ENCODE measurements at regions not wholly inside any gene's neighbourhood (a gene's known extent, or its start where the extent isn't known, plus 50 kb on each side); places are given as distances from the start of the nearest gene placed in this dataset.
A peak's percentile ranks its signal among the peaks of the same experiment; 100 is the strongest.

GRCh38 chr2:12587228-12587627, 129.5 kb upstream of the TRIB2 start:
- Histone ChIP-seq H3K4me3 (no peak overlapping the region), H3K27ac (no peak overlapping the region)
- no peak for DNase-seq (ENCODE audit: low spot score)
- no peak for TF ChIP-seq CTCF (IDR thresholded peaks at IDR 0.05)

- peak overlapping the region; percentile 20 for H3K4me3 ChIP-seq
- TF ChIP-seq CTCF (IDR thresholded peaks at IDR 0.05), result no peak
- H3K27ac ChIP-seq, result no peak overlapping the region
- no peak for DNase-seq (ENCODE audit: low spot score)
These were observed 128.8 kb upstream of the TRIB2 start for GRCh38 chr2:12587729-12588522.

- DNase-seq (ENCODE audit: low spot score), result no peak
- no peak for TF ChIP-seq CTCF (IDR thresholded peaks at IDR 0.05)
- Histone ChIP-seq H3K4me3 (no peak overlapping the region), H3K27ac (no peak overlapping the region)
These were observed 127.8 kb upstream of the TRIB2 start for GRCh38 chr2:12588986-12589385.

- no peak for DNase-seq (ENCODE audit: low spot score)
- no peak for TF ChIP-seq CTCF (IDR thresholded peaks at IDR 0.05)
- no peak overlapping the region for H3K4me3 ChIP-seq
These were observed 126.9 kb upstream of the TRIB2 start for GRCh38 chr2:12589802-12590320.

GRCh38 chr2:12592296-12592695, 124.4 kb upstream of the TRIB2 start:
- no peak for TF ChIP-seq CTCF (IDR thresholded peaks at IDR 0.05)

More at GRCh38 chr2:12589802-12590320, 126.9 kb upstream of the TRIB2 start:
- no peak overlapping the region for H3K27ac ChIP-seq

GRCh38 chr2:12594590-12594989, 122.1 kb upstream of the TRIB2 start:
- Histone ChIP-seq H3K27ac (no peak overlapping the region), H3K4me3 (no peak overlapping the region)
- no peak for TF ChIP-seq CTCF (IDR thresholded peaks at IDR 0.05)
- no peak for DNase-seq (ENCODE audit: low spot score)

More at GRCh38 chr2:12592296-12592695, 124.4 kb upstream of the TRIB2 start:
- no peak overlapping the region for H3K27ac ChIP-seq
- H3K4me3 ChIP-seq, result no peak overlapping the region
- no peak for DNase-seq (ENCODE audit: low spot score)

- TF ChIP-seq CTCF (IDR thresholded peaks at IDR 0.05), result no peak
- H3K27ac ChIP-seq, result no peak overlapping the region
- no peak overlapping the region for H3K4me3 ChIP-seq
- no peak for DNase-seq (ENCODE audit: low spot score)
These were observed 120.0 kb upstream of the TRIB2 start for GRCh38 chr2:12596771-12597170.

Measured in coronary artery (tissue), 2 donors.